ENCODE measurements at regions not wholly inside any gene's neighbourhood (a gene's known extent, or its start where the extent isn't known, plus 50 kb on each side); places are given as distances from the start of the nearest gene placed in this dataset.
"Not testable (repeated sequence)": the region's sequence is repeated elsewhere in the genome, so short reads cannot be mapped to it uniquely, and the experiment has no call there.

DNA sequence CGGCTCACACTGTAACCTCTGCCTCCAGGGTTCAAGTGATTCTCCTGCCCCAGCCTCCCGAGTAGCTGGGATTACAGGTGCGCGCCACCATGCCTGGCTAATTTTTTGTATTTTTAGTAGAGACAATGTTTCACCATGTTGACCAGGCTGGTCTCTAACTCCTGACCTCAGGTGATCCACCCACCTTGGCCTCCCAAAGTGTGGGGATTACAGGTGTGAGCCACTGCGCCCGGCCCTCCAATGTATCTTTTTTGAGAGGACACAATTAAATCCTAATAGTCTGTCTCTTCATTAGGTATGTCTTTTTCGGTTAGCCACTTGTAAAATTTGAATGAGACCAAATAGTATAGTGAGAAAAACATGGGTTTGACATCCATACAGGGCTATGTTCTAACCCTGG, 370.1 kb downstream of the RPS6KC1 start:
- TF ChIP-seq EZH2phosphoT487 (IDR thresholded peaks at IDR 0.05; ENCODE audit: insufficient read depth, low read depth); EZH2 (IDR thresholded peaks at IDR 0.05; ENCODE audit: insufficient read depth, poor library complexity, severe bottlenecking): not testable (repeated sequence)

All from GM23248 (cell line).